H54 (cell line): ENCODE measurements at regions not wholly inside any gene's neighbourhood (a gene's known extent, or its start where the extent isn't known, plus 50 kb on each side); places are given as distances from the start of the nearest gene placed in this dataset.

Source experiments
- DNase-seq: peaks from one replicate; pipeline ENCODE4 v3.0.0; 2011; ENCODE audit warnings: low spot score, mixed read lengths; ENCODE audit not compliant: insufficient read length
- FAIRE-seq: peaks from 3 replicates; lab custom pipeline; 2011; peaks lifted over from hg19 to GRCh38; lab: Jason Lieb, UNC
- POLR2A ChIP-seq: IDR thresholded peaks from 2 replicates; pipeline ENCODE4 v1.6.1; 2011; ENCODE audit warnings: low read depth, mild to moderate bottlenecking, low read length

- FAIRE-seq, result no peak
- DNase-seq, result no peak
- no peak for TF ChIP-seq POLR2A
Measured at GRCh38 chr13:32881777-32882145, 134.5 kb upstream of the KL start.

GRCh38 chr13:32882691-32883090 is 133.5 kb upstream of the KL start:
- no peak for DNase-seq
- FAIRE-seq, result no peak
- TF ChIP-seq POLR2A, result no peak

GRCh38 chr13:32883474-32883873 is 132.7 kb upstream of the KL start:
- FAIRE-seq (no peak), DNase-seq (no peak)
- no peak for TF ChIP-seq POLR2A

GRCh38 chr13:32887617-32888016 is 128.6 kb upstream of the KL start:
- no peak for FAIRE-seq
- no peak for DNase-seq
- TF ChIP-seq POLR2A, result no peak

- no peak for DNase-seq
- TF ChIP-seq POLR2A, result no peak
- no peak for FAIRE-seq
Measured at GRCh38 chr13:32889986-32890565, 126.1 kb upstream of the KL start.

- DNase-seq (no peak), FAIRE-seq (no peak)
- no peak for TF ChIP-seq POLR2A
Measured at GRCh38 chr13:32893176-32893575, 123.0 kb upstream of the KL start.

- TF ChIP-seq POLR2A, result no peak
- FAIRE-seq, result no peak
- DNase-seq, result no peak
Measured at GRCh38 chr13:32894589-32895001, 121.6 kb upstream of the KL start.

GRCh38 chr13:32895296-32895695 is 120.9 kb upstream of the KL start:
- no peak for TF ChIP-seq POLR2A
- FAIRE-seq (no peak), DNase-seq (no peak)

GRCh38 chr13:32897296-32897695 is 118.9 kb upstream of the KL start:
- no peak for FAIRE-seq
- DNase-seq, result no peak
- no peak for TF ChIP-seq POLR2A

GRCh38 chr13:32902029-32902780 is 114.0 kb upstream of the KL start:
- FAIRE-seq, result no peak
- DNase-seq, result no peak
- TF ChIP-seq POLR2A, result no peak

GRCh38 chr13:32902874-32903273 is 113.3 kb upstream of the KL start:
- no peak for DNase-seq
- TF ChIP-seq POLR2A, result no peak
- FAIRE-seq, result no peak

GRCh38 chr13:32903720-32904119 is 112.5 kb upstream of the KL start:
- FAIRE-seq (no peak), DNase-seq (no peak)
- TF ChIP-seq POLR2A, result no peak

GRCh38 chr13:32904266-32904665 is 112.0 kb upstream of the KL start:
- TF ChIP-seq POLR2A, result no peak
- DNase-seq, result no peak
- no peak for FAIRE-seq

GRCh38 chr13:32905063-32905863 is 111.0 kb upstream of the KL start:
- no peak for TF ChIP-seq POLR2A
- no peak for DNase-seq
- no peak for FAIRE-seq
